ENCODE measurements at regions not wholly inside any gene's neighbourhood (a gene's known extent, or its start where the extent isn't known, plus 50 kb on each side); places are given as distances from the start of the nearest gene placed in this dataset.
"Not testable (repeated sequence)": the region's sequence is repeated elsewhere in the genome, so short reads cannot be mapped to it uniquely, and the experiment has no call there.

GRCh38 chr14:101616202-101616601 is 54.9 kb downstream of the DIO3 start:
- no peak for DNase-seq

- no peak for DNase-seq
Observed at GRCh38 chr14:101619484-101619883, 58.2 kb downstream of the DIO3 start.

GRCh38 chr14:101620031-101620788 is 58.9 kb downstream of the DIO3 start:
- no peak for DNase-seq

GRCh38 chr14:101620821-101621785 is 59.8 kb downstream of the DIO3 start:
- no peak for DNase-seq

- DNase-seq, result no peak
Observed at GRCh38 chr14:101622251-101623076, 61.2 kb downstream of the DIO3 start.

GRCh38 chr14:101623077-101623372 is 61.7 kb downstream of the DIO3 start:
- DNase-seq, result no peak

- DNase-seq, result no peak
Observed at GRCh38 chr14:101623685-101624444, 62.6 kb downstream of the DIO3 start.

- DNase-seq, result no peak
Observed at GRCh38 chr14:101624536-101624935, 63.2 kb downstream of the DIO3 start.

- DNase-seq, result no peak
Observed at GRCh38 chr14:101625336-101626097, 64.2 kb downstream of the DIO3 start.

- DNase-seq, result no peak
Observed at GRCh38 chr14:101626331-101626730, 65.0 kb downstream of the DIO3 start.

- no peak for DNase-seq
Observed at GRCh38 chr14:101627915-101628262, 66.6 kb downstream of the DIO3 start.

- peak; percentile 36 to 55 for DNase-seq
Observed at GRCh38 chr14:101628471-101628966, 67.2 kb downstream of the DIO3 start.

GRCh38 chr14:101628975-101629374 is 67.7 kb downstream of the DIO3 start:
- no peak for DNase-seq

GRCh38 chr14:101630056-101630965 is 69.0 kb downstream of the DIO3 start:
- no peak for DNase-seq

GRCh38 chr14:101631199-101631598 is 69.9 kb downstream of the DIO3 start:
- no peak for DNase-seq

GRCh38 chr14:101631970-101632369 is 70.7 kb downstream of the DIO3 start:
- DNase-seq, result not testable (repeated sequence)

- no peak for DNase-seq
Observed at GRCh38 chr14:101632520-101632919, 71.2 kb downstream of the DIO3 start.

- no peak for DNase-seq
Observed at GRCh38 chr14:101633276-101633675, 72.0 kb downstream of the DIO3 start.

GRCh38 chr14:101634202-101634849 is 73.0 kb downstream of the DIO3 start:
- no peak for DNase-seq

Data from hippocampal formation (tissue), 2 donors.